ENCODE measurements at regions not wholly inside any gene's neighbourhood (a gene's known extent, or its start where the extent isn't known, plus 50 kb on each side); places are given as distances from the start of the nearest gene placed in this dataset.

- peaks cover 5% of the 10 kb centered on the region; the same call in 2 of the 3 replicates for H3K4me1 Mint-ChIP-seq
- no peak overlapping the region for H3K4me3 Mint-ChIP-seq
- Histone ChIP-seq H4K20me1 (replicated peaks; ENCODE audit: insufficient read depth) (no peaks in the 10 kb centered on the region), H3K4me3 (no peak overlapping the region), H3F3A (replicated peaks; ENCODE audit: low read depth) (no peaks in the 10 kb centered on the region), H3K79me2 (replicated peaks; ENCODE audit: insufficient read depth) (no peaks in the 10 kb centered on the region), H3K4me1 (ENCODE audit: insufficient read depth) (peaks cover 3% of the 10 kb centered on the region; the same call in 1 of the 2 replicates), H3K27me3 (ENCODE audit: insufficient read depth) (no peaks in the 10 kb centered on the region), H3K27ac (ENCODE audit: low read depth) (no peak overlapping the region), H3K36me3 (ENCODE audit: insufficient read depth) (no peaks in the 10 kb centered on the region), H3K4me2 (no peak overlapping the region), H2AFZ (no peak overlapping the region), H3K9me2 (ENCODE audit: insufficient read depth) (no peaks in the 10 kb centered on the region)
- ATAC-seq, result peak; percentile 89
- no peak overlapping the region for H3K27ac Mint-ChIP-seq
- peak; percentile 70 to 86 for TF ChIP-seq CTCF (conservative IDR thresholded peaks at IDR 0.05; ENCODE audit: low read depth in 2 of 2)
- no peak for TF ChIP-seq ETS1 (IDR thresholded peaks at IDR 0.05)
- H3K27me3 Mint-ChIP-seq (ENCODE audit: insufficient read depth, low read depth, poor library complexity), result no peaks in the 10 kb centered on the region
- DNase-seq (ENCODE audit: low spot score), result peak; percentile 78
- H3K9me3 Mint-ChIP-seq, result no peaks in the 10 kb centered on the region
- H3K36me3 Mint-ChIP-seq (ENCODE audit: low read depth), result no peaks in the 10 kb centered on the region
Observed at GRCh38 chr14:87049950-87050349, 943.0 kb downstream of the GALC start.

GRCh38 chr14:87046960-87047359 lies 946.0 kb downstream of the GALC start:
- Histone ChIP-seq H3K4me2 (no peak overlapping the region), H3K9me2 (ENCODE audit: insufficient read depth) (no peaks in the 10 kb centered on the region), H4K20me1 (replicated peaks; ENCODE audit: insufficient read depth) (no peaks in the 10 kb centered on the region), H3K4me3 (no peak overlapping the region), H3F3A (replicated peaks; ENCODE audit: low read depth) (no peaks in the 10 kb centered on the region), H3K4me1 (ENCODE audit: insufficient read depth) (no peaks in the 10 kb centered on the region), H3K27me3 (ENCODE audit: insufficient read depth) (no peaks in the 10 kb centered on the region), H3K79me2 (replicated peaks; ENCODE audit: insufficient read depth) (no peaks in the 10 kb centered on the region), H3K36me3 (ENCODE audit: insufficient read depth) (no peaks in the 10 kb centered on the region), H3K27ac (ENCODE audit: low read depth) (no peak overlapping the region), H2AFZ (no peak overlapping the region)
- no peak overlapping the region for H3K4me3 Mint-ChIP-seq
- peaks cover 3% of the 10 kb centered on the region; the same call in 1 of the 3 replicates for H3K4me1 Mint-ChIP-seq
- no peak for ATAC-seq
- no peak overlapping the region for H3K27ac Mint-ChIP-seq
- DNase-seq (ENCODE audit: low spot score), result no peak
- peaks cover 1% of the 10 kb centered on the region for H3K27me3 Mint-ChIP-seq (ENCODE audit: insufficient read depth, low read depth, poor library complexity)
- H3K9me3 Mint-ChIP-seq, result no peaks in the 10 kb centered on the region
- no peaks in the 10 kb centered on the region for H3K36me3 Mint-ChIP-seq (ENCODE audit: low read depth)
- TF ChIP-seq ZNF462 (CRISPR knock-in tag; IDR thresholded peaks at IDR 0.05) (no peak), CREB1 (CRISPR knock-in tag; IDR thresholded peaks at IDR 0.05; ENCODE audit: low read depth) (no peak), JUNB (IDR thresholded peaks at IDR 0.05; ENCODE audit: unreplicated experiment) (no peak), ZNF114 (CRISPR knock-in tag; IDR thresholded peaks at IDR 0.05) (no peak), STAT1 (IDR thresholded peaks at IDR 0.05; ENCODE audit: unreplicated experiment) (no peak), CTCF (conservative IDR thresholded peaks at IDR 0.05; ENCODE audit: low read depth in 2 of 2) (no peak)

Measured in GM23338 (cell line).